ENCODE measurements at regions not wholly inside any gene's neighbourhood (a gene's known extent, or its start where the extent isn't known, plus 50 kb on each side); places are given as distances from the start of the nearest gene placed in this dataset.

DNA sequence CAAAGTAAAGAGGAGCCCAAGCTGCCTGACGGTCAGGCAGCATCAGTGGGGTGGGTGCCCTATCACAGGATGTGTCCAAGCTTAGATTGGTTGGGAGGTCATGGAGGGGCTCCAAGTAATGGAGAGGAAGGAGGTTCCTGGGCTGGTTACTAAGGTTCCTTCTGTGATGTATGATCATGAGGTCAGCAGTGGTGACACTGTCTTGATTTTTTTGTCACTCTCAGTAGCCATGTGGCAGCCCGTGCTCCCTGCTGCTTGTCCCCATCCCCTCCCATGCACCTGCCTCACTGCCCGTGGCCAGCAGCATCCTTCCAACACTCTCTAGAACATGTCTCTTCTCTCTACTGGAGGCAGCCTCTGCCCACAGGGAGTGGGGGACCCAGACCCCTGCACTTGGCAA lies 261.7 kb downstream of the TLE3 start:
- TF ChIP-seq, protein P1, sequence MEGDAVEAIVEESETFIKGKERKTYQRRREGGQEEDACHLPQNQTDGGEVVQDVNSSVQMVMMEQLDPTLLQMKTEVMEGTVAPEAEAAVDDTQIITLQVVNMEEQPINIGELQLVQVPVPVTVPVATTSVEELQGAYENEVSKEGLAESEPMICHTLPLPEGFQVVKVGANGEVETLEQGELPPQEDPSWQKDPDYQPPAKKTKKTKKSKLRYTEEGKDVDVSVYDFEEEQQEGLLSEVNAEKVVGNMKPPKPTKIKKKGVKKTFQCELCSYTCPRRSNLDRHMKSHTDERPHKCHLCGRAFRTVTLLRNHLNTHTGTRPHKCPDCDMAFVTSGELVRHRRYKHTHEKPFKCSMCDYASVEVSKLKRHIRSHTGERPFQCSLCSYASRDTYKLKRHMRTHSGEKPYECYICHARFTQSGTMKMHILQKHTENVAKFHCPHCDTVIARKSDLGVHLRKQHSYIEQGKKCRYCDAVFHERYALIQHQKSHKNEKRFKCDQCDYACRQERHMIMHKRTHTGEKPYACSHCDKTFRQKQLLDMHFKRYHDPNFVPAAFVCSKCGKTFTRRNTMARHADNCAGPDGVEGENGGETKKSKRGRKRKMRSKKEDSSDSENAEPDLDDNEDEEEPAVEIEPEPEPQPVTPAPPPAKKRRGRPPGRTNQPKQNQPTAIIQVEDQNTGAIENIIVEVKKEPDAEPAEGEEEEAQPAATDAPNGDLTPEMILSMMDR (IDR thresholded peaks at IDR 0.05): no peak
- no peak for TF ChIP-seq POLR2A (IDR thresholded peaks at IDR 0.05)

Measured in sigmoid colon (tissue), 3 donors.